GM21423 (cell line): ENCODE measurements at regions not wholly inside any gene's neighbourhood (a gene's known extent, or its start where the extent isn't known, plus 50 kb on each side); places are given as distances from the start of the nearest gene placed in this dataset.
A peak's percentile ranks its signal among the peaks of the same experiment; 100 is the strongest.

Source experiments
- ATAC-seq: cut with Tn5 transposase; IDR thresholded peaks from one replicate; pipeline ENCODE4 v1.9.1; 2021; ENCODE audit warnings: mild to moderate bottlenecking, moderate library complexity; ENCODE audit not compliant: unreplicated experiment

- ATAC-seq, result no peak
Observed at GRCh38 chr1:184141361-184141880, 89.9 kb downstream of the TSEN15 start.

GRCh38 chr1:184143449-184143848 is 91.9 kb downstream of the TSEN15 start:
- no peak for ATAC-seq

GRCh38 chr1:184145083-184145482 is 93.6 kb downstream of the TSEN15 start:
- no peak for ATAC-seq

- ATAC-seq, result no peak
Observed at GRCh38 chr1:184146202-184146601, 94.7 kb downstream of the TSEN15 start.

- no peak for ATAC-seq
Observed at GRCh38 chr1:184150776-184151531, 99.4 kb downstream of the TSEN15 start.

- ATAC-seq, result no peak
Observed at GRCh38 chr1:184152434-184152898, 100.9 kb downstream of the TSEN15 start.

- ATAC-seq, result no peak
Observed at GRCh38 chr1:184152974-184153373, 101.4 kb downstream of the TSEN15 start.

- ATAC-seq, result no peak
Observed at GRCh38 chr1:184153731-184154130, 102.2 kb downstream of the TSEN15 start.

- no peak for ATAC-seq
Observed at GRCh38 chr1:184156521-184157393, 105.2 kb downstream of the TSEN15 start.

- no peak for ATAC-seq
Observed at GRCh38 chr1:184157394-184157742, 105.8 kb downstream of the TSEN15 start.

- ATAC-seq, result no peak
Observed at GRCh38 chr1:184158896-184159681, 107.6 kb downstream of the TSEN15 start.

- ATAC-seq, result no peak
Observed at GRCh38 chr1:184160236-184160635, 108.7 kb downstream of the TSEN15 start.

GRCh38 chr1:184161071-184161698 is 109.7 kb downstream of the TSEN15 start:
- no peak for ATAC-seq

- ATAC-seq, result no peak
Observed at GRCh38 chr1:184162281-184162680, 110.8 kb downstream of the TSEN15 start.

- peak; percentile 53 for ATAC-seq
Observed at GRCh38 chr1:184163674-184164465, 112.3 kb downstream of the TSEN15 start.

GRCh38 chr1:184164536-184164935 is 113.0 kb downstream of the TSEN15 start:
- ATAC-seq, result no peak

- ATAC-seq, result no peak
Observed at GRCh38 chr1:184166485-184166884, 115.0 kb downstream of the TSEN15 start.

GRCh38 chr1:184167352-184167751 is 115.8 kb downstream of the TSEN15 start:
- no peak for ATAC-seq

- ATAC-seq, result no peak
Observed at GRCh38 chr1:184170719-184171118, 119.2 kb downstream of the TSEN15 start.

- no peak for ATAC-seq
Observed at GRCh38 chr1:184176058-184176457, 124.5 kb downstream of the TSEN15 start.
